B cell (primary cell): ENCODE measurements at regions not wholly inside any gene's neighbourhood (a gene's known extent, or its start where the extent isn't known, plus 50 kb on each side); places are given as distances from the start of the nearest gene placed in this dataset.
"Not testable (repeated sequence)": the region's sequence is repeated elsewhere in the genome, so short reads cannot be mapped to it uniquely, and the experiment has no call there.

Experiments
- ATAC-seq: fragments of 200-7000 bp; cut with Tn5 transposase; one replicate; pipeline ENCODE4 v1.10.0; 2021; ENCODE audit warnings: low read depth, mild to moderate bottlenecking, moderate number of reproducible peaks, moderate library complexity
- CTCF ChIA-PET: fragments of 350-600 bp; sonication (Branson Sonifier 250); formaldehyde crosslinking; loops from one replicate; lab custom pipeline; 2021; ENCODE audit warnings: antibody characterized with exemption, inconsistent platforms; lab: Charles Lee
- POLR2A ChIA-PET: fragments of 350-600 bp; sonication (Branson Sonifier 250); formaldehyde crosslinking; loops from one replicate; lab custom pipeline; 2021; ENCODE audit warnings: antibody characterized with exemption; lab: Charles Lee
- DNase-seq: peaks from one replicate; pipeline ENCODE4 v3.0.0; 2013
- H2AFZ ChIP-seq: 2 replicates; pipeline ENCODE4 v1.6.1; 2012; ENCODE audit warnings: mild to moderate bottlenecking, low read depth, low read length; ENCODE audit not compliant: insufficient read depth, poor library complexity, severe bottlenecking
- H3K27ac ChIP-seq, 2 donors: 1 replicate in 1 of 2; 2 replicates in 1 of 2; pipeline ENCODE4 v1.5.1; 2012 to 2013; ENCODE audit warnings: low read length in 2 of 2, mild to moderate bottlenecking in 2 of 2, moderate library complexity in 1 of 2
- H3K27me3 ChIP-seq, 4 experiments: fragments of 200-600 bp in 1 of 4; sonication (generic) in 1 of 4; replicated peaks in 1 of 4; 1 replicate in 2 of 4; 2 replicates in 2 of 4; pipeline versions ENCODE4 v1.6.1 to v1.7.0; 2013 to 2016; ENCODE audit warnings: low read length in 3 of 4, mild to moderate bottlenecking in 2 of 4, mixed read lengths in 1 of 4, moderate library complexity in 1 of 4; ENCODE audit not compliant: insufficient read depth in 4 of 4, control insufficient read depth in 3 of 4; ENCODE audit errors: control extremely low read depth in 1 of 4
- H3K36me3 ChIP-seq, 2 experiments: replicated peaks in 1 of 2; 1 replicate in 1 of 2; 2 replicates in 1 of 2; pipeline versions ENCODE4 v1.6.1 to v1.7.1; 2013; ENCODE audit warnings: low read length in 1 of 2; ENCODE audit not compliant: insufficient read depth in 2 of 2, control insufficient read depth in 1 of 2; ENCODE audit errors: control extremely low read depth in 1 of 2, extremely low read depth in 1 of 2
- H3K4me1 ChIP-seq, 2 donors: fragments of 200-600 bp in 1 of 2; sonication (generic) in 1 of 2; 1 replicate in 1 of 2; 2 replicates in 1 of 2; pipeline versions ENCODE4 v1.5.1 to v1.6.1; 2013 to 2017; ENCODE audit warnings: low read length in 2 of 2; ENCODE audit not compliant: control insufficient read depth in 2 of 2, insufficient read depth in 2 of 2
- H3K4me2 ChIP-seq: replicated peaks from 2 replicates; pipeline ENCODE3; 2012; ENCODE audit warnings: mild to moderate bottlenecking, low read depth, low read length; ENCODE audit not compliant: poor library complexity, severe bottlenecking
- H3K4me3 ChIP-seq, 5 experiments: fragments of 200-600 bp in 1 of 5; sonication (generic) in 1 of 5; 1 replicate in 3 of 5; 2 replicates in 2 of 5; pipeline versions ENCODE4 v1.5.1 to v1.7.0; 2011 to 2016; ENCODE audit warnings: low read length in 4 of 5, mild to moderate bottlenecking in 4 of 5, low read depth in 2 of 5, control low read depth in 1 of 5, moderate library complexity in 1 of 5; ENCODE audit not compliant: insufficient read depth in 1 of 5; ENCODE audit errors: control extremely low read depth in 1 of 5, extremely low read depth in 1 of 5
- H3K79me2 ChIP-seq: fragments of 200-600 bp; sonication (generic); one replicate; pipeline ENCODE4 v1.6.0; 2016; ENCODE audit warnings: low read length; ENCODE audit not compliant: control insufficient read depth, insufficient read depth
- H3K9ac ChIP-seq: fragments of 200-600 bp; sonication (generic); 2 replicates; pipeline ENCODE4 v1.6.1; 2017; ENCODE audit warnings: mild to moderate bottlenecking, low read length, moderate library complexity
- H3K9me3 ChIP-seq, 3 donors: one replicate each; pipeline versions ENCODE4 v1.6.1 to v1.7.1; 2013; ENCODE audit warnings: low read length in 2 of 3; ENCODE audit not compliant: control insufficient read depth in 2 of 3, insufficient read depth in 1 of 3; ENCODE audit errors: control extremely low read depth in 1 of 3
- H4K20me1 ChIP-seq: 2 replicates; pipeline ENCODE4 v1.6.0; 2012; ENCODE audit warnings: mild to moderate bottlenecking, low read length; ENCODE audit not compliant: insufficient read depth, control insufficient read depth, poor library complexity, severe bottlenecking
- H3K27ac Mint-ChIP-seq: one replicate; pipeline ENCODE4 v1.8.0; 2021; ENCODE audit warnings: mixed read lengths
- H3K27me3 Mint-ChIP-seq: one replicate; pipeline ENCODE4 v1.8.0; 2021; ENCODE audit warnings: mixed read lengths
- H3K4me1 Mint-ChIP-seq: one replicate; pipeline ENCODE4 v1.8.0; 2021; ENCODE audit warnings: mixed read lengths
- H3K4me3 Mint-ChIP-seq: one replicate; pipeline ENCODE4 v1.8.0; 2021; ENCODE audit warnings: mixed read lengths
- H3K9me3 Mint-ChIP-seq: one replicate; pipeline ENCODE4 v1.8.0; 2022; ENCODE audit warnings: mixed read lengths; ENCODE audit not compliant: insufficient read depth
- EZH2 ChIP-seq: IDR thresholded peaks from 2 replicates; pipeline ENCODE4 v1.6.1; 2012; ENCODE audit warnings: borderline replicate concordance, low read depth, mild to moderate bottlenecking, moderate library complexity, low read length; ENCODE audit not compliant: insufficient read depth, poor library complexity, severe bottlenecking
- WGBS: methylation state at CpG from one replicate; pipeline ENCODE4 v1.1.5; 2013; ENCODE audit warnings: missing lambda C conversion rate; ENCODE audit not compliant: insufficient coverage; 5-methylcytosine and 5-hydroxymethylcytosine counted together
- intact Hi-C: fragments of 100-400 bp; cut with micrococcal nuclease; formaldehyde crosslinking; loops from one replicate; pipeline ENCODE4 v1.10.0; 2022
- TF ChIP-seq, protein P1 (sequence below): fragments of 200-600 bp; IDR thresholded peaks from one replicate; pipeline ENCODE4 v1.8.0; 2022; ENCODE audit warnings: antibody characterized with exemption, mild to moderate bottlenecking

DNA sequence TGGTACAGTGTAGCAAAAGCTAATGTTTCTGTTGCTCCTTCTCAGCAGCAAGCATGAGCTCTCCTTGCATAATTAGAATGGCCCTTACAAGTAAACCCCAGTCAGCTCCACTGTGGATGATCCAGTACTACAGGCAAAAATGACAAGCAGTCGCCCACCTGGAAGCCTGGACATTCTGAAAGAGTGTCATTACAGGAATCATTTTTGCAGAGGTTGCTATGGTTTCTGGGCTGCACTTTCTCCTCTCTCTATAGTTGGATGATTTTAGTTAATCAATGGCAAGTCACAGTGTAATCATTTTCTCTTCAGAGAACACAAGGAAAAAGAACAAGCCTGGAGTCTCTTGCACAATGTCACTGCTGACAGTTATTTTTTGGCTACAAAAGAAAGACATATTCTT, 102.9 kb upstream of the MYO3A start:
- ChIA-PET POLR2A (no interaction called here), CTCF (interaction anchor here (1.5 kb wide), 1 partner anchor 44 kb away, joined by 9 read pairs; no protein-coding TSS in a partner anchor)
- ATAC-seq, result no peak
- intact Hi-C loops, result no loop called here
- no peak overlapping the region for H3K4me2 ChIP-seq
- no peak overlapping the region for H3K27ac ChIP-seq
- no peaks in the 10 kb centered on the region for H3K79me2 ChIP-seq
- Mint-ChIP-seq H3K27me3 (peaks cover 14% of the 10 kb centered on the region), H3K27ac (no peak overlapping the region), H3K9me3 (peaks cover 4% of the 10 kb centered on the region), H3K4me3 (no peak overlapping the region), H3K4me1 (no peaks in the 10 kb centered on the region)
- no peak overlapping the region for H3K4me3 ChIP-seq
- no peak for DNase-seq
- no CpG with 5 or more reads among the region's 1 CpG for WGBS
- H3K27me3 ChIP-seq, result peaks cover 0 to 4% (median 0%) of the 10 kb centered on the region in 4 experiments
- H3K36me3 ChIP-seq, result no peaks in the 10 kb centered on the region
- H3K9me3 ChIP-seq, result no peaks in the 10 kb centered on the region
- H3K9ac ChIP-seq, result no peak overlapping the region
- H3K4me1 ChIP-seq, result no peaks in the 10 kb centered on the region
- TF ChIP-seq, protein P1, sequence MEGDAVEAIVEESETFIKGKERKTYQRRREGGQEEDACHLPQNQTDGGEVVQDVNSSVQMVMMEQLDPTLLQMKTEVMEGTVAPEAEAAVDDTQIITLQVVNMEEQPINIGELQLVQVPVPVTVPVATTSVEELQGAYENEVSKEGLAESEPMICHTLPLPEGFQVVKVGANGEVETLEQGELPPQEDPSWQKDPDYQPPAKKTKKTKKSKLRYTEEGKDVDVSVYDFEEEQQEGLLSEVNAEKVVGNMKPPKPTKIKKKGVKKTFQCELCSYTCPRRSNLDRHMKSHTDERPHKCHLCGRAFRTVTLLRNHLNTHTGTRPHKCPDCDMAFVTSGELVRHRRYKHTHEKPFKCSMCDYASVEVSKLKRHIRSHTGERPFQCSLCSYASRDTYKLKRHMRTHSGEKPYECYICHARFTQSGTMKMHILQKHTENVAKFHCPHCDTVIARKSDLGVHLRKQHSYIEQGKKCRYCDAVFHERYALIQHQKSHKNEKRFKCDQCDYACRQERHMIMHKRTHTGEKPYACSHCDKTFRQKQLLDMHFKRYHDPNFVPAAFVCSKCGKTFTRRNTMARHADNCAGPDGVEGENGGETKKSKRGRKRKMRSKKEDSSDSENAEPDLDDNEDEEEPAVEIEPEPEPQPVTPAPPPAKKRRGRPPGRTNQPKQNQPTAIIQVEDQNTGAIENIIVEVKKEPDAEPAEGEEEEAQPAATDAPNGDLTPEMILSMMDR, result no peak
- TF ChIP-seq EZH2, result no peak
- no peak overlapping the region for H2AFZ ChIP-seq
- H4K20me1 ChIP-seq, result no peaks in the 10 kb centered on the region

DNA sequence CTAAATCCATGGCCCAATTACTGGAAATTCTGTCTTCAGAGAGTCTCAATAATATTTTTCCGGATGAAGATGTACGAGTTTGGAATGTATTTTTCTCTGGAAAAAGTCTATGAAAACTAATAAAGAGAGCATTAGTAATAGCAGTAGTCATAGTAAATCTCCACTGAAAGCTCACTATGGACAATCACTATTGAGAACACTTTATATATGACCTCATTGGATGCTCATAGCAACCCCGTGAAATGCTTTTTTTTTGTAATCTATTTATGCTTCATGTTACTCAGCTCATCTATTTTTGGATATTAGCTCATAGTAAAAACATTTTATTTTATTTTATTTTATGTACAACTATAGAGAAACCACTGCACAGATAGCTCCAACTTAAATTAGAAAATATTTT, 94.3 kb upstream of the MYO3A start:
- no peaks in the 10 kb centered on the region for H3K79me2 ChIP-seq
- no peaks in the 10 kb centered on the region for H3K27me3 Mint-ChIP-seq
- H3K4me1 Mint-ChIP-seq, result no peaks in the 10 kb centered on the region
- DNase-seq (no peak), ATAC-seq (no peak)
- H3K9me3 Mint-ChIP-seq, result peaks cover 3% of the 10 kb centered on the region
- H3K36me3 ChIP-seq, result no peaks in the 10 kb centered on the region
- no peaks in the 10 kb centered on the region for H3K9me3 ChIP-seq
- H3K27ac ChIP-seq, result no peak overlapping the region
- WGBS, result no CpG with 5 or more reads among the region's 3 CpGs
- H3K27ac Mint-ChIP-seq, result no peak overlapping the region
- no peaks in the 10 kb centered on the region for H4K20me1 ChIP-seq
- ChIA-PET CTCF (no interaction called here), POLR2A (no interaction called here)
- TF ChIP-seq EZH2, result no peak
- TF ChIP-seq, protein P1, result no peak
- no peak overlapping the region for H3K4me2 ChIP-seq
- H3K4me3 Mint-ChIP-seq, result no peak overlapping the region
- intact Hi-C loops, result no loop called here
- H3K4me1 ChIP-seq, result no peaks in the 10 kb centered on the region
- H2AFZ ChIP-seq, result no peak overlapping the region
- no peaks in the 10 kb centered on the region for H3K27me3 ChIP-seq
- H3K4me3 ChIP-seq, result no peak overlapping the region
- no peak overlapping the region for H3K9ac ChIP-seq

DNA sequence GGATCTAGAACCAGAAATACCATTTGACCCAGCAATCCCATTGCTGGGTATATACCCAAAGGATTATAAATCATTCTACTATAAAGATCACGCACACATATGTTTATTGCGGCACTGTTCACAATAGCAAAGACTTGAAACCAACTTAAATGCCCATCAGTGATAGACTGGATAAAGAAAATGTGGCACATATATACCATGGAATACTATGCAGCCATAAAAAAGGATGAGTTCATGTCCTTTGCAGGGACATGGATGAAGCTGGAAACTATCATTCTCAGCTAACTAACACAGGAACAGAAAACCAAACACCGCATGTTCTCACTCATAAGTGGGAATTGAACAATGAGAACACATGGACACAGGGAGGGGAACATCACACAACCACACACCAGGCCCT, 93.2 kb upstream of the MYO3A start:
- H3K27me3 ChIP-seq, H3K27ac Mint-ChIP-seq, H3K79me2 ChIP-seq, H3K4me2 ChIP-seq, H3K36me3 ChIP-seq, H3K4me1 ChIP-seq, H3K4me3 ChIP-seq, H3K9me3 Mint-ChIP-seq, ATAC-seq, H3K9me3 ChIP-seq, H3K4me1 Mint-ChIP-seq, intact Hi-C loops, H3K27me3 Mint-ChIP-seq, H3K4me3 Mint-ChIP-seq, H3K9ac ChIP-seq, DNase-seq, H2AFZ ChIP-seq, H4K20me1 ChIP-seq, POLR2A ChIA-PET, H3K27ac ChIP-seq: not testable (repeated sequence)
- no CpG with 5 or more reads among the region's 3 CpGs for WGBS
- CTCF ChIA-PET, result interaction anchor here (1.8 kb wide), 1 partner anchor 35 kb away, joined by 7 read pairs; no protein-coding TSS in a partner anchor
